ENCODE measurements at regions not wholly inside any gene's neighbourhood (a gene's known extent, or its start where the extent isn't known, plus 50 kb on each side); places are given as distances from the start of the nearest gene placed in this dataset.

- TF ChIP-seq POLR2A (IDR thresholded peaks at IDR 0.05) (no peak), EP300 (IDR thresholded peaks at IDR 0.05) (no peak), POLR2AphosphoS5 (IDR thresholded peaks at IDR 0.05) (no peak)
Observed at GRCh38 chr6:12410946-12411345, 120.8 kb downstream of the EDN1 start.

All from suprapubic skin (tissue), 4 donors.